IMR-90 (cell line): ENCODE measurements at regions not wholly inside any gene's neighbourhood (a gene's known extent, or its start where the extent isn't known, plus 50 kb on each side); places are given as distances from the start of the nearest gene placed in this dataset.

Experiments used
- ATAC-seq: fragments of 200-7000 bp; cut with Tn5 transposase; 2 replicates; pipeline ENCODE4 v1.9.1; 2020; ENCODE audit warnings: low read depth, mild to moderate bottlenecking, moderate library complexity
- BruUV-seq: library from RNA; stranded (reverse); fragments of 400-500 nt; replicated peaks from 2 replicates; lab custom pipeline; 2021; lab: Mats Ljungman, UMichigan
- CTCF ChIA-PET: fragments of 300-600 bp; formaldehyde crosslinking; extraction: SDS; loops from one replicate; lab custom pipeline; 2021; ENCODE audit warnings: antibody characterized with exemption; lab: Yijun Ruan, JAX
- POLR2A ChIA-PET: fragments of 300-600 bp; sonication (Branson Sonifier 250); formaldehyde crosslinking; loops from one replicate; lab custom pipeline; 2022; ENCODE audit warnings: antibody characterized with exemption; ENCODE audit not compliant: unreplicated experiment; lab: Charles Lee
- DNase-seq: peaks from one replicate; pipeline ENCODE4 v3.0.0; 2013
- H2AFZ ChIP-seq: replicated peaks from 2 replicates; pipeline ENCODE3; 2013; ENCODE audit warnings: low read length, mild to moderate bottlenecking; ENCODE audit not compliant: poor library complexity
- H2AK5ac ChIP-seq: 2 replicates; pipeline ENCODE4 v1.6.1; 2013; ENCODE audit warnings: low read depth, low read length, inconsistent platforms
- H2AK9ac ChIP-seq: replicated peaks from 2 replicates; pipeline ENCODE3; 2013; ENCODE audit warnings: mild to moderate bottlenecking, low read depth, low read length, moderate library complexity; ENCODE audit not compliant: poor library complexity
- H2BK120ac ChIP-seq: 2 replicates; pipeline ENCODE4 v1.6.1; 2013; ENCODE audit warnings: low read depth, low read length, inconsistent platforms
- H2BK15ac ChIP-seq: 3 replicates; pipeline ENCODE4 v1.6.1; 2013; ENCODE audit warnings: low read depth, low read length, inconsistent platforms
- H2BK20ac ChIP-seq: 2 replicates; pipeline ENCODE4 v1.6.1; 2013; ENCODE audit warnings: low read depth, mild to moderate bottlenecking, inconsistent platforms, low read length, moderate library complexity
- H2BK5ac ChIP-seq: 2 replicates; pipeline ENCODE4 v1.6.1; 2013; ENCODE audit warnings: mild to moderate bottlenecking, low read depth, low read length, inconsistent platforms; ENCODE audit not compliant: poor library complexity, severe bottlenecking
- H3K14ac ChIP-seq: replicated peaks from 2 replicates; pipeline ENCODE4 v1.6.1; 2013; ENCODE audit warnings: low read depth, low read length, inconsistent platforms
- H3K18ac ChIP-seq: 2 replicates; pipeline ENCODE4 v1.6.1; 2013; ENCODE audit warnings: low read depth, low read length, control low read depth
- H3K23ac ChIP-seq: 2 replicates; pipeline ENCODE4 v1.6.1; 2013; ENCODE audit warnings: low read depth, low read length, inconsistent platforms
- H3K27ac ChIP-seq: 2 replicates; pipeline ENCODE4 v1.5.1; 2013; ENCODE audit warnings: mild to moderate bottlenecking, control low read depth, low read length; ENCODE audit not compliant: insufficient read depth
- H3K27me3 ChIP-seq: 2 replicates; pipeline ENCODE4 v1.6.1; 2013; ENCODE audit warnings: low read length; ENCODE audit not compliant: control insufficient read depth, insufficient read depth
- H3K36me3 ChIP-seq: 2 replicates; pipeline ENCODE4 v1.6.1; 2013; ENCODE audit warnings: low read length, mixed read lengths; ENCODE audit not compliant: control insufficient read depth, insufficient read depth
- H3K4ac ChIP-seq: 2 replicates; pipeline ENCODE4 v1.6.1; 2013; ENCODE audit warnings: low read depth, low read length, inconsistent platforms
- H3K4me1 ChIP-seq: 2 replicates; pipeline ENCODE4 v1.6.1; 2013; ENCODE audit warnings: low read length, mixed read lengths; ENCODE audit not compliant: control insufficient read depth, insufficient read depth
- H3K4me2 ChIP-seq: 2 replicates; pipeline ENCODE4 v1.6.1; 2013; ENCODE audit warnings: low read depth, mild to moderate bottlenecking, control low read depth, low read length, moderate library complexity
- H3K4me3 ChIP-seq: 2 replicates; pipeline ENCODE4 v1.5.1; 2013; ENCODE audit warnings: low read depth, mild to moderate bottlenecking, control low read depth, low read length, moderate library complexity; ENCODE audit not compliant: insufficient read depth
- H3K56ac ChIP-seq: 2 replicates; pipeline ENCODE4 v1.6.1; 2013; ENCODE audit warnings: low read length, inconsistent platforms; ENCODE audit not compliant: insufficient read depth; ENCODE audit errors: extremely low read depth
- H3K79me1 ChIP-seq, 2 experiments: 2 replicates each; pipeline ENCODE4 v1.6.1; 2013; ENCODE audit warnings: low read length in 2 of 2, inconsistent platforms in 1 of 2, low read depth in 1 of 2
- H3K9ac ChIP-seq: 2 replicates; pipeline ENCODE4 v1.6.1; 2013; ENCODE audit warnings: low read depth, low read length, control low read depth
- H3K9me1 ChIP-seq: 2 replicates; pipeline ENCODE4 v1.6.1; 2013; ENCODE audit warnings: low read length, inconsistent platforms; ENCODE audit not compliant: insufficient read depth
- H3K9me3 ChIP-seq: 2 replicates; pipeline ENCODE4 v1.6.1; 2013; ENCODE audit warnings: low read length; ENCODE audit not compliant: control insufficient read depth, insufficient read depth
- H4K20me1 ChIP-seq: 2 replicates; pipeline ENCODE4 v1.6.1; 2013; ENCODE audit warnings: low read length, inconsistent platforms; ENCODE audit not compliant: insufficient read depth
- H4K5ac ChIP-seq: 2 replicates; pipeline ENCODE4 v1.6.1; 2013; ENCODE audit warnings: mild to moderate bottlenecking, low read depth, low read length, control low read depth
- H4K8ac ChIP-seq, 2 experiments: 2 replicates each; pipeline ENCODE4 v1.6.1; 2013; ENCODE audit warnings: low read depth in 2 of 2, low read length in 2 of 2, control low read depth in 1 of 2, inconsistent platforms in 1 of 2
- H4K91ac ChIP-seq: 2 replicates; pipeline ENCODE4 v1.6.1; 2013; ENCODE audit warnings: low read depth, low read length, inconsistent platforms; ENCODE audit not compliant: insufficient read depth
- CHD1 ChIP-seq: IDR thresholded peaks from 2 replicates; pipeline ENCODE4 v1.6.1; 2012; ENCODE audit warnings: low read depth, low read length, improper control_type of control experiment
- FOS ChIP-seq: fragments of 150-350 bp; IDR thresholded peaks from 2 replicates; pipeline ENCODE4 v1.6.1; 2016; ENCODE audit warnings: low read depth, low read length
- MAFK ChIP-seq: IDR thresholded peaks from 2 replicates; pipeline ENCODE4 v1.6.1; 2012; ENCODE audit warnings: low read depth, low read length, improper control_type of control experiment
- MAZ ChIP-seq: IDR thresholded peaks from 2 replicates; pipeline ENCODE4 v1.6.1; 2012; ENCODE audit warnings: low read depth, mild to moderate bottlenecking, low read length, improper control_type of control experiment, moderate library complexity, borderline replicate concordance
- NFE2L2 ChIP-seq: fragments of 150-350 bp; IDR thresholded peaks from 2 replicates; pipeline ENCODE4 v1.6.1; 2016; ENCODE audit warnings: low read depth, mild to moderate bottlenecking, low read length
- RCOR1 ChIP-seq: IDR thresholded peaks from 2 replicates; pipeline ENCODE4 v1.6.1; 2012; ENCODE audit warnings: mild to moderate bottlenecking, low read length, improper control_type of control experiment; ENCODE audit not compliant: insufficient replicate concordance
- SMC3 ChIP-seq: fragments of 150-350 bp; IDR thresholded peaks from 2 replicates; pipeline ENCODE4 v1.6.1; 2016; ENCODE audit warnings: low read depth, mild to moderate bottlenecking, antibody characterized with exemption, low read length, moderate library complexity
- WGBS, 2 experiments: methylation state at CpG; one replicate each; pipeline versions ENCODE4 v1.1.5 to v1.1.7; 2013; ENCODE audit warnings: missing lambda C conversion rate in 2 of 2; ENCODE audit not compliant: insufficient read length in 1 of 2; ENCODE audit errors: extremely low coverage in 2 of 2; 5-methylcytosine and 5-hydroxymethylcytosine counted together
- dilution Hi-C: fragments of 300-500 bp; cut with HindIII; formaldehyde crosslinking; loops from one replicate; pipeline ENCODE4 v1.14.3; 2018; ENCODE audit warnings: low sequenced_read_pairs; ENCODE audit not compliant: unreplicated experiment
- in situ Hi-C: fragments of 300-500 bp; cut with MboI; formaldehyde crosslinking; loops from 3 replicates; pipeline ENCODE4 v1.14.3; 2019; ENCODE audit warnings: low sequenced_read_pairs, inconsistent platforms, mixed read lengths
- intact Hi-C: fragments of 100-400 bp; cut with micrococcal nuclease; formaldehyde crosslinking; loops from 2 replicates; pipeline ENCODE4 v1.10.0; 2022
- TF ChIP-seq, protein P1 (sequence below): fragments of 150-350 bp; IDR thresholded peaks from 2 replicates; pipeline ENCODE4 v1.6.1; 2017; ENCODE audit warnings: mild to moderate bottlenecking, antibody characterized with exemption, low read length, low read depth
- TF ChIP-seq, protein P2 (sequence below): conservative IDR thresholded peaks from 2 replicates; pipeline ENCODE4 v1.5.1; 2012; ENCODE audit warnings: mild to moderate bottlenecking, low read depth, low read length, improper control_type of control experiment

DNA sequence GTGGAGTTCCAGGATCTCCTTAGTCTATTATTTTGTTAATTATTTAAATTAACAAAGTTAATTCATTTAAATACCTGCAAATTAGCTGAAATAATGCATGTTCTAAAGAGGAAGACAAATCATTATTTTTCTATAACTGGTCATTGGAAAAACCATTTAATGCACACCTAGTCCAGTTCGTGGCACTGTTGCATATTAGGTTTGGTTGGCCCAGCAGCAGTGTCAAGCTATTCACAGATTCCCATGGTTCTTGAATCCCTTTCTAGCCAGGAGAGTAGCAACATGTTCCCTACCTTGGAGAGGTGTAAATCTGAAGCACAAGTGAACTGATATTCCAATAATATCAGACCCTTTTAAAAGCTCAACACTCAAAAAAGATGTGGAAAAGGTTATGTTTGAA is 155.2 kb downstream of the TMEM161B start:
- H2BK20ac ChIP-seq, result no peak overlapping the region
- dilution Hi-C loops, result no loop called here
- H3K18ac ChIP-seq, result no peak overlapping the region
- no peaks in the 10 kb centered on the region for H3K36me3 ChIP-seq
- H2BK5ac ChIP-seq, result no peak overlapping the region
- no peak overlapping the region for H3K23ac ChIP-seq
- no peak overlapping the region for H2AFZ ChIP-seq
- H3K9me1 ChIP-seq, result no peaks in the 10 kb centered on the region
- no peak overlapping the region for H2BK120ac ChIP-seq
- BruUV-seq, result no TSS peak
- no peak overlapping the region for H2AK9ac ChIP-seq
- H4K91ac ChIP-seq, result no peak overlapping the region
- no peaks in the 10 kb centered on the region for H3K27me3 ChIP-seq
- no peak overlapping the region for H3K4me3 ChIP-seq
- H4K8ac ChIP-seq, result no peak overlapping the region
- no CpG with 5 or more reads among the region's 1 CpG for WGBS, 2 experiments
- H3K56ac ChIP-seq, result no peak overlapping the region
- ChIA-PET POLR2A (no interaction called here), CTCF (no interaction called here)
- intact Hi-C loops, result no loop called here
- H4K20me1 ChIP-seq, result no peaks in the 10 kb centered on the region
- H2AK5ac ChIP-seq, result no peak overlapping the region
- H3K9me3 ChIP-seq, result no peaks in the 10 kb centered on the region
- H3K4me2 ChIP-seq, result no peak overlapping the region
- H3K4ac ChIP-seq, result no peak overlapping the region
- ATAC-seq (no peak), DNase-seq (no peak)
- H3K27ac ChIP-seq, result no peak overlapping the region
- H2BK15ac ChIP-seq, result no peak overlapping the region
- TF ChIP-seq SMC3 (no peak), RCOR1 (no peak), MAZ (no peak), NFE2L2 (no peak), FOS (no peak), MAFK (no peak), CHD1 (no peak)
- TF ChIP-seq, protein P1, sequence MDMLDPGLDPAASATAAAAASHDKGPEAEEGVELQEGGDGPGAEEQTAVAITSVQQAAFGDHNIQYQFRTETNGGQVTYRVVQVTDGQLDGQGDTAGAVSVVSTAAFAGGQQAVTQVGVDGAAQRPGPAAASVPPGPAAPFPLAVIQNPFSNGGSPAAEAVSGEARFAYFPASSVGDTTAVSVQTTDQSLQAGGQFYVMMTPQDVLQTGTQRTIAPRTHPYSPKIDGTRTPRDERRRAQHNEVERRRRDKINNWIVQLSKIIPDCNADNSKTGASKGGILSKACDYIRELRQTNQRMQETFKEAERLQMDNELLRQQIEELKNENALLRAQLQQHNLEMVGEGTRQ, result no peak
- TF ChIP-seq, protein P2, sequence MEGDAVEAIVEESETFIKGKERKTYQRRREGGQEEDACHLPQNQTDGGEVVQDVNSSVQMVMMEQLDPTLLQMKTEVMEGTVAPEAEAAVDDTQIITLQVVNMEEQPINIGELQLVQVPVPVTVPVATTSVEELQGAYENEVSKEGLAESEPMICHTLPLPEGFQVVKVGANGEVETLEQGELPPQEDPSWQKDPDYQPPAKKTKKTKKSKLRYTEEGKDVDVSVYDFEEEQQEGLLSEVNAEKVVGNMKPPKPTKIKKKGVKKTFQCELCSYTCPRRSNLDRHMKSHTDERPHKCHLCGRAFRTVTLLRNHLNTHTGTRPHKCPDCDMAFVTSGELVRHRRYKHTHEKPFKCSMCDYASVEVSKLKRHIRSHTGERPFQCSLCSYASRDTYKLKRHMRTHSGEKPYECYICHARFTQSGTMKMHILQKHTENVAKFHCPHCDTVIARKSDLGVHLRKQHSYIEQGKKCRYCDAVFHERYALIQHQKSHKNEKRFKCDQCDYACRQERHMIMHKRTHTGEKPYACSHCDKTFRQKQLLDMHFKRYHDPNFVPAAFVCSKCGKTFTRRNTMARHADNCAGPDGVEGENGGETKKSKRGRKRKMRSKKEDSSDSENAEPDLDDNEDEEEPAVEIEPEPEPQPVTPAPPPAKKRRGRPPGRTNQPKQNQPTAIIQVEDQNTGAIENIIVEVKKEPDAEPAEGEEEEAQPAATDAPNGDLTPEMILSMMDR, result no peak
- no peak overlapping the region for H3K9ac ChIP-seq
- H4K5ac ChIP-seq, result no peak overlapping the region
- in situ Hi-C loops, result no loop called here
- H3K79me1 ChIP-seq, result no peaks in the 10 kb centered on the region
- H3K14ac ChIP-seq, result no peak overlapping the region
- H3K4me1 ChIP-seq, result no peaks in the 10 kb centered on the region
